ENCODE measurements at regions not wholly inside any gene's neighbourhood (a gene's known extent, or its start where the extent isn't known, plus 50 kb on each side); places are given as distances from the start of the nearest gene placed in this dataset.

DNA sequence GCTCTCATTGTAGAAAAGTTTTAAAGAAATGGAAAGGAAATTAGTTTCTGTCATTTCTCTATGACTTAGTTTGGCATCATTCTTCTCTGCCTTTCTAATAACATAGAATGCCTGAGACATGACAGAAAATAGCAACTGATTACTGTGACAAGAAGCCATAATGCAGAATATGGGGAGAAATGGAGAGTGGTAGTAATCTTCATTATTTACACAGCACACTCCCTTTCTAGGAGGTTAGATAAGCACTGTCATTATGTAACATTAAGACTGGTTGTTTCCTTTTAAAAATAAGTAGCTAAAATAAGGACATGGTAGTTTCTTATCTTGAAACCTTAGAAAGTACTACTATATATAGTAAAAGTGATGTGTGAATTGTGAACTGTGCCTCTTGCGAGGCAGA is 1227.9 kb upstream of the PABPC4L start:
- TF ChIP-seq, protein P1, sequence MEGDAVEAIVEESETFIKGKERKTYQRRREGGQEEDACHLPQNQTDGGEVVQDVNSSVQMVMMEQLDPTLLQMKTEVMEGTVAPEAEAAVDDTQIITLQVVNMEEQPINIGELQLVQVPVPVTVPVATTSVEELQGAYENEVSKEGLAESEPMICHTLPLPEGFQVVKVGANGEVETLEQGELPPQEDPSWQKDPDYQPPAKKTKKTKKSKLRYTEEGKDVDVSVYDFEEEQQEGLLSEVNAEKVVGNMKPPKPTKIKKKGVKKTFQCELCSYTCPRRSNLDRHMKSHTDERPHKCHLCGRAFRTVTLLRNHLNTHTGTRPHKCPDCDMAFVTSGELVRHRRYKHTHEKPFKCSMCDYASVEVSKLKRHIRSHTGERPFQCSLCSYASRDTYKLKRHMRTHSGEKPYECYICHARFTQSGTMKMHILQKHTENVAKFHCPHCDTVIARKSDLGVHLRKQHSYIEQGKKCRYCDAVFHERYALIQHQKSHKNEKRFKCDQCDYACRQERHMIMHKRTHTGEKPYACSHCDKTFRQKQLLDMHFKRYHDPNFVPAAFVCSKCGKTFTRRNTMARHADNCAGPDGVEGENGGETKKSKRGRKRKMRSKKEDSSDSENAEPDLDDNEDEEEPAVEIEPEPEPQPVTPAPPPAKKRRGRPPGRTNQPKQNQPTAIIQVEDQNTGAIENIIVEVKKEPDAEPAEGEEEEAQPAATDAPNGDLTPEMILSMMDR (IDR thresholded peaks at IDR 0.05), result no peak
- no peak for TF ChIP-seq POLR2A (IDR thresholded peaks at IDR 0.05)

All from gastroesophageal sphincter (tissue), 3 donors.